Neutrophil (primary cell): ENCODE measurements at regions not wholly inside any gene's neighbourhood (a gene's known extent, or its start where the extent isn't known, plus 50 kb on each side); places are given as distances from the start of the nearest gene placed in this dataset.

ENCODE experiments used
- H3K27ac ChIP-seq: fragments of 200-600 bp; sonication (generic); 2 replicates; pipeline ENCODE4 v1.5.1; 2016; ENCODE audit warnings: mild to moderate bottlenecking, moderate library complexity
- H3K27me3 ChIP-seq: fragments of 200-600 bp; sonication (generic); 2 replicates; pipeline ENCODE4 v1.6.0; 2016; ENCODE audit warnings: mild to moderate bottlenecking
- H3K36me3 ChIP-seq: fragments of 200-600 bp; sonication (generic); 2 replicates; pipeline ENCODE4 v1.5.1; 2017
- H3K4me1 ChIP-seq, 2 experiments: fragments of 200-600 bp in 1 of 2; sonication (generic) in 1 of 2; 1 replicate in 1 of 2; 2 replicates in 1 of 2; pipeline versions ENCODE4 v1.5.1 to v1.6.1; 2013 to 2016; ENCODE audit warnings: low read depth in 1 of 2, low read length in 1 of 2, mild to moderate bottlenecking in 1 of 2, moderate library complexity in 1 of 2; ENCODE audit not compliant: control insufficient read depth in 1 of 2, insufficient read depth in 1 of 2
- H3K4me3 ChIP-seq, 2 experiments: fragments of 200-600 bp in 1 of 2; sonication (generic) in 1 of 2; 1 replicate in 1 of 2; 2 replicates in 1 of 2; pipeline ENCODE4 v1.5.1; 2013 to 2016; ENCODE audit warnings: low read depth in 1 of 2, low read length in 1 of 2, mild to moderate bottlenecking in 1 of 2, moderate library complexity in 1 of 2
- H3K9me3 ChIP-seq: fragments of 200-600 bp; sonication (generic); 2 replicates; pipeline ENCODE4 v1.5.1; 2016
- CTCF ChIP-seq: fragments of 200-600 bp; sonication (generic); IDR thresholded peaks from 2 replicates; pipeline ENCODE4 v1.5.1; 2016; ENCODE audit warnings: antibody characterized with exemption

GRCh38 chr2:12510070-12510469 is 206.7 kb upstream of the TRIB2 start:
- no peak for TF ChIP-seq CTCF

GRCh38 chr2:12513339-12513738 is 203.4 kb upstream of the TRIB2 start:
- H3K36me3 ChIP-seq, result no peaks in the 10 kb centered on the region
- H3K4me1 ChIP-seq, result no peaks in the 10 kb centered on the region
- no peak overlapping the region for H3K27ac ChIP-seq

More at GRCh38 chr2:12510070-12510469, 206.7 kb upstream of the TRIB2 start:
- Histone ChIP-seq H3K4me1 (peaks cover 0 to 11% of the 10 kb centered on the region in 2 experiments), H3K4me3 (no peak overlapping the region), H3K27me3 (no peaks in the 10 kb centered on the region), H3K9me3 (no peaks in the 10 kb centered on the region), H3K27ac (no peak overlapping the region), H3K36me3 (no peaks in the 10 kb centered on the region)

GRCh38 chr2:12514168-12514567 is 202.6 kb upstream of the TRIB2 start:
- Histone ChIP-seq H3K27ac (no peak overlapping the region), H3K36me3 (no peaks in the 10 kb centered on the region), H3K4me1 (no peaks in the 10 kb centered on the region), H3K27me3 (no peaks in the 10 kb centered on the region), H3K4me3 (no peak overlapping the region), H3K9me3 (no peaks in the 10 kb centered on the region)
- TF ChIP-seq CTCF, result no peak

More at GRCh38 chr2:12513339-12513738, 203.4 kb upstream of the TRIB2 start:
- no peak for TF ChIP-seq CTCF
- Histone ChIP-seq H3K27me3 (no peaks in the 10 kb centered on the region), H3K9me3 (no peaks in the 10 kb centered on the region), H3K4me3 (no peak overlapping the region)

GRCh38 chr2:12514631-12515437 is 201.9 kb upstream of the TRIB2 start:
- no peak for TF ChIP-seq CTCF
- no peaks in the 10 kb centered on the region for H3K4me1 ChIP-seq
- no peak overlapping the region for H3K4me3 ChIP-seq
- H3K9me3 ChIP-seq, result no peaks in the 10 kb centered on the region
- no peaks in the 10 kb centered on the region for H3K36me3 ChIP-seq
- H3K27me3 ChIP-seq, result no peaks in the 10 kb centered on the region
- H3K27ac ChIP-seq, result no peak overlapping the region

- no peak overlapping the region for H3K4me3 ChIP-seq
- no peak overlapping the region for H3K27ac ChIP-seq
- no peaks in the 10 kb centered on the region for H3K4me1 ChIP-seq
- TF ChIP-seq CTCF, result no peak
- no peaks in the 10 kb centered on the region for H3K27me3 ChIP-seq
- no peaks in the 10 kb centered on the region for H3K36me3 ChIP-seq
- no peaks in the 10 kb centered on the region for H3K9me3 ChIP-seq
These were observed 200.9 kb upstream of the TRIB2 start for GRCh38 chr2:12515871-12516270.
